Right ventricle myocardium superior (tissue), 1 donor: ENCODE measurements at regions not wholly inside any gene's neighbourhood (a gene's known extent, or its start where the extent isn't known, plus 50 kb on each side); places are given as distances from the start of the nearest gene placed in this dataset.
A peak's percentile ranks its signal among the peaks of the same experiment; 100 is the strongest.
"Not testable (repeated sequence)": the region's sequence is repeated elsewhere in the genome, so short reads cannot be mapped to it uniquely, and the experiment has no call there.

Experiments used
- ATAC-seq: fragments of 200-7000 bp; cut with Tn5 transposase; one replicate; pipeline ENCODE4 v1.9.1; 2020; ENCODE audit warnings: mild to moderate bottlenecking; ENCODE audit not compliant: poor library complexity
- DNase-seq: peaks from one replicate; pipeline ENCODE4 v3.0.0-alpha.2; 2020
- intact Hi-C: fragments of 100-400 bp; cut with DNase I; formaldehyde crosslinking; loops from one replicate; pipeline ENCODE4 v1.11.2; 2022
- donor health status: DM: no; HTN: yes; CAD: no; lungs with severe emphysema.

DNA sequence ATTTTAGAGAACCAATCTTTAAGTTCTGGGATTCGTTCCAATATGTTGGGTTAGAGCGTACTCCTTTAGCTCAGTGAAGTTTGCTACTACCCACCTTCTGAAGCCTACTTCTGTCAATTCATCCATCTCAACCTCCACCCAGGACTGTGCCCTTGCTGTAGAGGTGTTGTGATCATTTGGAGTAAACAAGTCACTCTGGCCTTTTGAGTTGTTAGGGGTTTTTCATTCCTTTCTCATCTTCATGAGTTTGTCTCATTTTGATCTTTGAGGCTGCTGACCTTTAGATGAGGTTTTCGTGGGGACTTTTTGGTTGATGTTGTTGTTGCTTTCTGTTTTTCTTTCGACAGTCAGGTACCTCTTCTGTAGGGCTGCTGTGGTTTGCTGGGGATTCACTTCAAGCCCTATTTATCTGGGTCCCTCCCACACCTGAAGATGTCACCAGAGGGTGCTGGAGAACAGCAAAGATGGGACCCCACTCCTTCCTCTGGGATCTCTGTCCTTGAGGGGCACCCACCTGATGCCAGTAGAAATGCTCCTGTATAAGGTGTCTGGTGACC is 158.4 kb downstream of the ANKRD36B start:
- intact Hi-C loops, ATAC-seq, DNase-seq: not testable (repeated sequence)

DNA sequence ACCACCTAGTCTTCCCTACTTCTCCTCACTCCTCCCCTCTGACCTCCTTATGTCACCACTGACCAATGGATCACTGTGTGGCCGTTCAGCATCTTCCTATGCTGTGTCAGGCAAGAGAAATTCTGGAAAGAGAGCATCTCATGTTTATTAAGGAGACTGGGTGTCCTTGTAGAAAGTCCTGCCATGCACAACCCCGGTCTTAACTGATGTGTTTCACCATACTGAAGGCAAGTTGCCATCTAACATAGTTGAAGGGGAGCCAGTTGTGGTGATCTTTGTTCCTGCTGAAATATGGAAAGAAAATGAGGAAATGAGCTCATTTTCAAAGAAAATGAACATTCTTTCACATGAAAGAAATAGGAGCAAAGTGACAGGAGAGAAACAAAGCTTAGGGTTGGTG is 167.3 kb downstream of the ANKRD36B start:
- DNase-seq, ATAC-seq, intact Hi-C loops: not testable (repeated sequence)

DNA sequence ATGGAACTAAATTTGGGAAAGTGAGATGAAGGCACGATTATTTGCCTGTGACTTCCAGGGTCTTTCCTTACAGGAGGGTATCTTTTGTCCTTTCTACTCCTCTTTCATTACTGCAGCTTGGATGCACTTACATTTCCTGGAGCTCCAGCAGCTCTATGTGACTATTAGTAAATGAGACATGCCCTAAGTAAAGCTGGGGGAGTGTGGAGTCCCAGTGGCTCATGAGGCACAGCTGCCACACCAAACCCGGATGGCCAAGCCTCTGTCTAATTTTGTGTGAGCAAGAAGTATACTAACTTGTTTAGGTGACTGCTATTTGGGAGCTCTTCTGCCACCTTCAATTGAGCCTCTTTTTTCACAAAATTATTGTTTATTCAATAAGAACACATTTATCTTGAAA is 183.3 kb downstream of the ANKRD36B start:
- intact Hi-C loops, ATAC-seq, DNase-seq: not testable (repeated sequence)

DNA sequence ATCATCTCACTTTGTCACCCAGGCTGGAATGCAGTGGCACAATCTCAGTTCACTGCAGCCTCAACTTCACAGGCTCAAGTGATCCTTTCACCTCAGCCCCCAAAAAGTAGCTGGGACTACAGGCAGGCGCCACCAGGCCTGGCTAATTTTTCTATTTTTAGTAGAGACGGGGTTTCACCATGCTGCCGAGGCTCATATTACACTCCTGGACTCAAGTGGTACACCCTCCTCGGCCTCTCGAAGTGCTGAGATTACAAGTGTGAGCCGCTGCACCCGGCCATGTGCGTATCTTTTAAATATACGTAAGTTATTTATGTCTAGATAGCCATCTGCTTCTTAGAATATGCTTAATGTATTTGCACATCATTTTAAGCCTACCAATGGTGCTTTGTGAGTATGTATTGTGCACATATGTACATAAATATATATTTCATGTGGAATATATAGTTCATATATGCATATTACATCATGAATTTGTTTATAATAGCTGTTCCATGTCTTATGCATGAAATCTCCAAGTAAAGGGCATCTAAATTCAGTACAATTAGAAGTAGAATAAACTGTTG is 184.4 kb downstream of the ANKRD36B start:
- intact Hi-C loops, result not testable (repeated sequence)
- DNase-seq, result peak; percentile 21
- ATAC-seq, result peak; percentile 91

DNA sequence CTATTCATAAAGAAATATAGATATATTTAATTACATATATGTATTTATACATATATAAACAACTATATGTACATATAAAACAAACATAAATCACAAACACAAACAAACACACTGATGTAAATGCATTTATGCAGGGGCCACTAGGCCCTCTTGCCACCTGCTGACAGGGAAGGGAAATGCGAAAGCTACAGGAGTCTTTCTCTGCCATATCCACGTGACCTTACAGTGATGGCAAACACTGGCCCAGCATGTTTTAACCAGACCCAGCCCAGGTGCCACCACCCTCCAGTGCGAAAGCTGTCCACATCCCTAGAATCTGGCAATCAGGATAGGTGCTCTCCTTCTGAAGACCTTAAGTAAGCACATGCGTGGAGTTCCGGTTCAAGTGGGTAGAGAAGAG is 187.0 kb downstream of the ANKRD36B start:
- ATAC-seq, intact Hi-C loops, DNase-seq: not testable (repeated sequence)

DNA sequence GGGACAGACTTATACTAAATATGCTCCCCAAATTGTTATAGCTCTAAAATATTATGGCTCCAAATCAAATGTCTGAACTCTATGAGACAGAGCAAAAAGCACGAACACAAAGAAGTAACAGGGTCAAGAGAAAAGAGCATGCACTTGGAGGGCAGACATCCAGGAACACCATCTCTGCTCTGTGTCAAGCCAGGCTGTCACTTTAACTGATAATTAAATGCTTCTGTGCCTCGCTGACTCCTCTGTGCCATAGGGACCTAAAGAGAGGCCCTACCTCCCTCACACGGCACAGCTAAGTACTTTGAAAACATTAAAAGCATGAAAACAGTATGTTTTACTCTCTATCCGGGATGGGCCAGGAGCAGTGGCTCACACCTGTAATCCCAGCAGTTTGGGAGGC is 194.0 kb downstream of the ANKRD36B start:
- DNase-seq, result peak; percentile 2
- intact Hi-C loops, result not testable (repeated sequence)
- ATAC-seq, result peak; percentile 94

DNA sequence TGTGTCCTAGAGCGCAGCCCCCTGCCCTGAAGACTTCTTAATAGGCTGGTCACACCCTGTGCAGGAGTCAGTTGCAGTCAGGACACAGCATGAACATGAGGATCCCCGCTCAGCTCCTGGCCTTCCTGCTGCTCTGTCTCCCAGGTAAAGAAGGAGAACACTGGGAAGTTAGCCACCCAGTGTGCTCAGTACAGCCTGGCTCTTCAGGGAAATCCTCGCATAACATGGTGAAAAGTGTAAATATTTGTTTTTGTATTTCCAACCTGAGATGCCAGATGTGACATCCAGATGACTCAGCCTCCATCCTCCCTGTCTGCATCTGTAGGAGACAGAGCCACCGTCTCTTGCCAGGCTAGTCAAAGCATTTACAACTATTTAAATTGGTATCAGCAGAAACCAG is 203.9 kb downstream of the ANKRD36B start:
- DNase-seq, intact Hi-C loops, ATAC-seq: not testable (repeated sequence)

DNA sequence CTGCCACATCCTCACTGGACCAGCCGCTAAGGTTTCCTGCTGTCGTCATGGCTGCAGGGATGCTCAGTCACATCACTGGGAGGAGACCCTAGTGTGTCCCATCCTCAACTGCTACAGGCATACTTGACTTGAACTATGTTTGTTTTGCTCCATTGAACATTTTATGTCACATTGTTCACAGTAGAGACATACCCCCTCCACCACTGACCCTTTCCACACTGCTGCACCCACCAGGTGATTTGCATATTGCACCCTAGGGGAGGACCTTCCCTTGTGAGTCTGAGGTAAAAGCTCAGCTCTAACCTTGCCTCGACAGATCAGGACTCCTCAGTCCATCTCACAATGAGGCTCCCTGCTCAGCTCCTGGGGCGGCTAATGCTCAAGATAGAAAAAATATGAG is 213.8 kb downstream of the ANKRD36B start:
- ATAC-seq, DNase-seq, intact Hi-C loops: not testable (repeated sequence)

DNA sequence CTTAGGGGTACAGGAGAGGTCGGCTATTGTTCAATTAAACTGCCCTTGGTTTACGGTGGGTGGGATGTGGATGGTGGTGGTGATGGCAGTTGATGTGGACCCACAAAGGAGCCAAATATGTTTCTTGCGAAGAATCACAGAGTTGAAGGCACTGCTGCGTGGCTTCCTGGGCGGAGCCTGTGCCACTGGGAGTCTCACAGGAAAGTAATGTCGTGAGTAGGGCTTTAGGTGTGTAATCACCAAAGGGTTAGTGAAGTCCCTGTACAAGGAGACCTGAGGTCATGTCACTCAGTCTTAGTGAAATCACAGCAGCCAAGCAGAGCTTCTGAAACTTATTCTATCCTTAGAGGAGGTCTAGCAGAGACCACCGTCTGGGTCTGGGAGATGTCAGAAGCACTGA is 215.3 kb downstream of the ANKRD36B start:
- DNase-seq, intact Hi-C loops, ATAC-seq: not testable (repeated sequence)

DNA sequence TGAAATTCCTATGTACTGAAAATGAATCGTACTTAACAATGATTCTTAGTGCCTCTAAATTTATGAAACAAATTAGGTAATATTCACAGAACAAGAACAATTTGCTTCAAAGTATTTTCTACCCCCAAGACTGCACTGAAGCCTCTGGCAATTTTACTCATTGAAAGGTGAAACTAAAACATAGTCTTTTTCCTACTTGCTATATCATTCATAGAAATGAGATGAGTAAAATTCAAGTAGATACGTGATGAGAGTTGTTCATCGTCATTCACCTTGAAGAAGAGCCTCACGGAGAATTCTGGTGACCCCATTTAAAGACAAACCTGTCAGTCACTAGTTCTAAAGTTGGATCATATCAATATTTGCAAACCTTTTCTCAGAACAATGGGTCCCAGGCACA is 226.5 kb downstream of the ANKRD36B start:
- ATAC-seq, intact Hi-C loops, DNase-seq: not testable (repeated sequence)

DNA sequence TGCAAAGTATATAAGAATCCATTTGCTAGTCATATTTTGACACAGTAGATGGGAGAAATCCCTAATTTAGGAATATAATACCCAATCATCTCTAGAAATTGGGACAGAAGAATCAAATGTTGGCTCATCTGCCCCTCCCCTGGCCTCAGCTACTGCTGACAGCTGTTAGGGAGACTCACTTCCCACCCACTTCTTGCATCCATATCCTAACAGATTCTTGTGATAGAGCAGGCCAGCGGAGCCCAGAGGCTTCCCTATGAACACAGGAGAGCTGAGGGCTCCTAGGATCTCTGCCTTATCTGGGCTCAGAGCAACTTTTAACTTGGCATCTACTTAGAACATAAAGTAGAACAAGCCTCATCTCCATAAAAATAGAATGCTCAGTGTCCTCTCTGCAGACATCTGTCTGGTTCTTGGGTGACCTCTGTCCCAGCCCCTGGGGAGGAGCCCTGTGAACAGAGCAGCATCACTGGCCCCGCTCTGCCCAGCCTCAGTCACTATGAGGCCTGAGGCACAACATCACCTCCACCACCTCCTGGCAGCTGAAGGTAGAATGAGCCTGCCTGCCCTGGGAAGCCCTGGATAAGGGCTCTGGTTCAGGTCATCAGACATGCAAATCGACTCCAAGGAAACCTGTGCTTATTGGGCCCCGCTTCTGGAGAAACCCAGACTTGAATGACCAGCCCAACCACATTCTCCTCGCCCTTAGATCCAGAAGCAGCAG is 229.7 kb downstream of the ANKRD36B start:
- intact Hi-C loops, result no loop called here
- ATAC-seq (no peak), DNase-seq (no peak)

DNA sequence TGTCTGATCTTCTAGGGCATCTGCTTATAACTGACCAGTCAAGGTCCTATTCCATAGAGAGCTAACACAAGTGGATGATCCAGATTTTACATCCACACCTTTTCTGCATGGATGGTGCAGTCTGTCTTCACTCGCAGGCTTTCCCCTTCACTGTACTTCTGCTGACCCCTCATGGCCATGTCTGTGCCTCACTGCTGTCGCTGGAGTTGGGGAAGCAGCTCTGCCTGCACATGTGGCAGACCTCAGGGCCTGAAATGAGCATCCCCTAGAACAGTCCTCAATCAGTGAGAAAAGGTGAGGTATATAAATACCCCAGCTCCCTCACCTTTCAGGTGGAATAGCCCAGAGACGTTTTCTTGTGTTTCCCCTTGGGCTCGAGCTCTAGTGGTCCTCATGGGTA is 233.8 kb downstream of the ANKRD36B start:
- intact Hi-C loops, result no loop called here
- no peak for DNase-seq
- no peak for ATAC-seq

DNA sequence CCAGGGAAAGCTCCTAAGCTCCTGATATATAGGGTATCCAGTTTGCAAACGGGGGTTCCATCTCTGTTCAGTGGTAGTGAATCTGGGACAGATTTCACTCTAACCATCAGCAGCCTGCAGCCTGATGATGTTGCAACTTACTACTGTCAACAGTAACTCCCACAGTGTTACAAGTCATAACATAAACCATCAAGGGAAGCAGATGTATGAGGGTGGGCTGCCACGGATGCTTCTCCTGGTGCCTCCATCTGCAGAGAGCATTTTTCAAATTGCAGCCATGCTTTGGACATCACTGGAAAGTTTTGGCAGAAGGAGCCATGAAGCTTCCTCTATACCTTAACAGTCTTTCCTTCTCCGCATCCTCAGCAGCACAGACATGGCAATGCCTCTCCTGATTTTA is 234.5 kb downstream of the ANKRD36B start:
- ATAC-seq (no peak), DNase-seq (no peak)
- intact Hi-C loops, result no loop called here

DNA sequence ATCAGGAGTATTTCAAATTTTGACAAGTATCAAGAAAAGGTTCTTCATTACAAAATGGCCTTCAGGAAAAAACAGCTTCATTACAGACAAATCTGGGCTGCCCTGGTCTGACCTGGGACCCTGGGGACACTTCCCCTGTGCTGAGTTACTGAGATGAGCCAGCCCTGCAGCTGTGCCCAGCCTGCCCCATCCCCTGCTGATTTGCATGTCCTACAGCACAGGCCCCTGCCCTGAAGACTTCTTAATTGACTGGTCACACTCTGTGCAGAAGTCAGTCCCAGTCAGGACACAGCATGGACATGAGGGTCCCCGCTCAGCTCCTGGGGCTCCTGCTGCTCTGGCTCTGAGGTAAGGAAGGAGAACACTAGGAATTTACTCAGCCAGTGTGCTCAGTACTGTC is 235.1 kb downstream of the ANKRD36B start:
- ATAC-seq (no peak), DNase-seq (no peak)
- intact Hi-C loops, result no loop called here

DNA sequence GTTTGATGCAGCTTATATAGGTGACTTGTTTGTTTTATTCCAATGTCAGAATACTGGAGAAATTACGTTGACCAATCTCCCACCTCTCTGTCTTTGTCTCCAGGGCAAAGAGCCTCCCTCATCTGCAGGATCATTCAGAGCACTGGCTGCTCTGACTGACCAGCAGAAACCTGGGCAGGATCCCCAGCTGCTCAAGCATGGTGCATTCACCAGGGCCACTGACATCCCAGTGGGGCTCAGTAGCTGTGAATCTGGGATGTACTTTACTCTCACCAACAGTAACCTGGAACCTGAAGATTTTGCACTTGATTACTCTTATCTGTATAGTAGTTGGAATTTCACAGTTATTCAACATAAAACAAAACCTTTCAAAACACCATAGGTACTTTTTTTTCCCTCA is 235.9 kb downstream of the ANKRD36 start:
- DNase-seq (no peak), ATAC-seq (no peak)
- intact Hi-C loops, result no loop called here

DNA sequence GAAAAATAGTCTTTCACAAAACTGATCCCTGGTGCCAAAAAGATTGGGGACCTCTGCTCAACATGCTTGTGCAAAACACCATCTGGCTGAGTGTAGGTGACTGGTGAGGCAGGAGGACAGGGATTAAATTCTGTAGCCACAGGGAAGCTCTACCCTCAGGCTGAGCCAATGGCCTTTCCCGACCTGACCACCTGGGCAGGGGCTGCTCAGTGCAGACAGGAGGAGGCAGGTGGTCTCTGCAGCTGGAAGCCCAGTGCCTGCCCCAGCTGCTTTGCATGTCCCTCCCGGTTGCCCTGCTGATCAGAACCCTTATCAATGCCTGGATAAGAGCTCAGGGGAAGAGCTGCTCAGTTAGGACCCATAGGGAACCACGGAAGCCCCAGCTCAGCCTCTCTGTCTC is 235.3 kb downstream of the ANKRD36 start:
- ATAC-seq (no peak), DNase-seq (no peak)
- intact Hi-C loops, result no loop called here

DNA sequence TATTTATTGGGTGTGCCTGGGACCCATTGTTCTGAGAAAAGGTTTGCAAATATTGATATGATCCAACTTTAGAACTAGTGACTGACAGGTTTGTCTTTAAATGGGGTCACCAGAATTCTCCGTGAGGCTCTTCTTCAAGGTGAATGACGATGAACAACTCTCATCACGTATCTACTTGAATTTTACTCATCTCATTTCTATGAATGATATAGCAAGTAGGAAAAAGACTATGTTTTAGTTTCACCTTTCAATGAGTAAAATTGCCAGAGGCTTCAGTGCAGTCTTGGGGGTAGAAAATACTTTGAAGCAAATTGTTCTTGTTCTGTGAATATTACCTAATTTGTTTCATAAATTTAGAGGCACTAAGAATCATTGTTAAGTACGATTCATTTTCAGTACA is 232.0 kb downstream of the ANKRD36 start:
- DNase-seq, ATAC-seq, intact Hi-C loops: not testable (repeated sequence)

DNA sequence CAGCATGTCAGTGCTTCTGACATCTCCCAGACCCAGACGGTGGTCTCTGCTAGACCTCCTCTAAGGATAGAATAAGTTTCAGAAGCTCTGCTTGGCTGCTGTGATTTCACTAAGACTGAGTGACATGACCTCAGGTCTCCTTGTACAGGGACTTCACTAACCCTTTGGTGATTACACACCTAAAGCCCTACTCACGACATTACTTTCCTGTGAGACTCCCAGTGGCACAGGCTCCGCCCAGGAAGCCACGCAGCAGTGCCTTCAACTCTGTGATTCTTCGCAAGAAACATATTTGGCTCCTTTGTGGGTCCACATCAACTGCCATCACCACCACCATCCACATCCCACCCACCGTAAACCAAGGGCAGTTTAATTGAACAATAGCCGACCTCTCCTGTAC is 220.7 kb downstream of the ANKRD36 start:
- DNase-seq, intact Hi-C loops, ATAC-seq: not testable (repeated sequence)

DNA sequence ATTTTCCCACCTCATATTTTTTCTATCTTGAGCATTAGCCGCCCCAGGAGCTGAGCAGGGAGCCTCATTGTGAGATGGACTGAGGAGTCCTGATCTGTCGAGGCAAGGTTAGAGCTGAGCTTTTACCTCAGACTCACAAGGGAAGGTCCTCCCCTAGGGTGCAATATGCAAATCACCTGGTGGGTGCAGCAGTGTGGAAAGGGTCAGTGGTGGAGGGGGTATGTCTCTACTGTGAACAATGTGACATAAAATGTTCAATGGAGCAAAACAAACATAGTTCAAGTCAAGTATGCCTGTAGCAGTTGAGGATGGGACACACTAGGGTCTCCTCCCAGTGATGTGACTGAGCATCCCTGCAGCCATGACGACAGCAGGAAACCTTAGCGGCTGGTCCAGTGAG is 219.2 kb downstream of the ANKRD36 start:
- intact Hi-C loops, DNase-seq, ATAC-seq: not testable (repeated sequence)
